HepG2 (cell line): ENCODE measurements at regions not wholly inside any gene's neighbourhood (a gene's known extent, or its start where the extent isn't known, plus 50 kb on each side); places are given as distances from the start of the nearest gene placed in this dataset.

Experiments
- AGO2 ChIP-seq: fragments of 200-400 bp; formaldehyde crosslinking; optimal IDR thresholded peaks from 2 replicates; pipeline ENCODE3; 2017; ENCODE audit warnings: mild to moderate bottlenecking, low read depth, low read length, moderate library complexity
- CENPX ChIP-seq: sonication (generic); formaldehyde crosslinking; IDR thresholded peaks from 2 replicates; pipeline ENCODE4 v1.9.0; 2021; ENCODE audit warnings: mild to moderate bottlenecking, missing genetic modification reagents, moderate library complexity
- ETV5 ChIP-seq: IDR thresholded peaks from 2 replicates; pipeline ENCODE4 v1.6.1; 2018; ENCODE audit warnings: missing biosample characterization, missing genetic modification reagents, inconsistent platforms, borderline replicate concordance
- GFI1 ChIP-seq: sonication (generic); formaldehyde crosslinking; IDR thresholded peaks from 2 replicates; pipeline ENCODE4 v1.5.0; 2020; ENCODE audit warnings: missing genetic modification reagents, mild to moderate bottlenecking, borderline replicate concordance
- KAT2B ChIP-seq: fragments of 150-350 bp; IDR thresholded peaks from 2 replicates; pipeline ENCODE4 v1.6.1; 2014; ENCODE audit warnings: low read depth, low read length, borderline replicate concordance
- KDM4B ChIP-seq: sonication (generic); formaldehyde crosslinking; IDR thresholded peaks from 2 replicates; pipeline ENCODE4 v1.4.0; 2020; ENCODE audit warnings: missing genetic modification reagents
- MTA1 ChIP-seq: sonication (generic); formaldehyde crosslinking; IDR thresholded peaks from 2 replicates; pipeline ENCODE4 v1.4.0; 2020; ENCODE audit warnings: missing genetic modification reagents, mild to moderate bottlenecking, borderline replicate concordance
- RBFOX2 ChIP-seq: fragments of 200-400 bp; formaldehyde crosslinking; IDR thresholded peaks from 2 replicates; pipeline ENCODE4 v1.6.1; 2017; ENCODE audit warnings: low read depth, mild to moderate bottlenecking, low read length
- TAF1 ChIP-seq: sonication (generic); formaldehyde crosslinking; IDR thresholded peaks from 2 replicates; pipeline ENCODE4 v1.4.0; 2020; ENCODE audit warnings: missing genetic modification reagents
- ZNF329 ChIP-seq: sonication (generic); formaldehyde crosslinking; IDR thresholded peaks from 2 replicates; pipeline ENCODE4 v1.9.0; 2021; ENCODE audit warnings: low read depth, mild to moderate bottlenecking, missing genetic modification reagents
- ZNF546 ChIP-seq: sonication (generic); formaldehyde crosslinking; conservative IDR thresholded peaks from 2 replicates; pipeline ENCODE4 v1.8.1; 2023; ENCODE audit warnings: mild to moderate bottlenecking, missing genetic modification reagents
- ZNF619 ChIP-seq: sonication (generic); formaldehyde crosslinking; IDR thresholded peaks from 2 replicates; pipeline ENCODE4 v1.4.0; 2020; ENCODE audit warnings: mild to moderate bottlenecking, missing genetic modification reagents
- ZNF883 ChIP-seq: sonication (generic); formaldehyde crosslinking; IDR thresholded peaks from 2 replicates; pipeline ENCODE4 v1.5.1; 2020; ENCODE audit warnings: mild to moderate bottlenecking, missing genetic modification reagents; ENCODE audit errors: not compliant biosample characterization
- ZSCAN30 ChIP-seq: sonication (generic); formaldehyde crosslinking; IDR thresholded peaks from 2 replicates; pipeline ENCODE4 v1.5.0; 2020; ENCODE audit warnings: mild to moderate bottlenecking, missing genetic modification reagents
- TF ChIP-seq, protein P1 (sequence below): sonication (generic); formaldehyde crosslinking; IDR thresholded peaks from 2 replicates; pipeline ENCODE4 v1.8.1; 2022; ENCODE audit warnings: low read depth, mild to moderate bottlenecking, missing genetic modification reagents
- TF ChIP-seq, protein P2 (sequence below): sonication (generic); formaldehyde crosslinking; IDR thresholded peaks from 2 replicates; pipeline ENCODE4 v1.4.0; 2020; ENCODE audit warnings: low read depth, mild to moderate bottlenecking, missing genetic modification reagents
- TF ChIP-seq, protein P3 (sequence below): sonication (generic); formaldehyde crosslinking; IDR thresholded peaks from 2 replicates; pipeline ENCODE4 v1.4.0; 2020; ENCODE audit warnings: mild to moderate bottlenecking, low read depth, missing genetic modification reagents
- TF ChIP-seq, protein P4 (sequence below): sonication (generic); formaldehyde crosslinking; IDR thresholded peaks from 2 replicates; pipeline ENCODE4 v1.4.0; 2020; ENCODE audit warnings: missing genetic modification reagents
- TF ChIP-seq, protein P5 (sequence below): IDR thresholded peaks from 2 replicates; pipeline ENCODE4 v1.6.1; 2016; ENCODE audit warnings: low read depth, borderline replicate concordance
- TF ChIP-seq, protein P6 (sequence below): sonication (generic); formaldehyde crosslinking; conservative IDR thresholded peaks from 2 replicates; pipeline ENCODE4 v1.4.0; 2020; ENCODE audit warnings: missing genetic modification reagents

DNA sequence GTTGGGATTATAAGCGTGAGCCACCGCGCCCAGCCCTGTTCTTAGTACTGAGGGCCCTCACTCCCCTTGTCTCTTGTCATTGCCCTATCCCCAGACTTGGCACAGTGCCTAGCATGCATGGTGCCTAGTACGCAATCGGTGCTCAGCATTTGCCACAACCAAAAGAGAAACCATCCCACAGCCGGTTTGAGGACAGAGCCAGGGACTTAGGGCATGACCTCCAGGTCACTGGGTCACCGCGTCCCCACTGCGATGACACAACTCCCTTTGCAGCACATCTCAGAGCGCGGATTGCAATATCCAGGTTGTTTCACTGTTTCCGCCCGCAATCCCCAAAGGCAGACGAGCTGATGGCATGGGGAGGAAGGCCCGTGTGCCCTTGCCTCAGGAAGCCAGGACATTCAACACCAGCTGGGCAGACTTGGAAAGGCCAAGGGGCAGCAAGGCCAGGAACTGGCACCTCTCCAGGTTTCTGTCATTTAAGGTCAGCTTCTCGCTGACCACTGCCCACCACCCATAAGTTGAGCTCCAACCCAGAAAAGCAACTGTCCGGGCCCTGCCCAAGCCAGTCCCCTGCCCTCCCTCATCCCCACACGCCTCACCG is 274.5 kb downstream of the MRTFB start (continued):
- TF ChIP-seq, protein P1, sequence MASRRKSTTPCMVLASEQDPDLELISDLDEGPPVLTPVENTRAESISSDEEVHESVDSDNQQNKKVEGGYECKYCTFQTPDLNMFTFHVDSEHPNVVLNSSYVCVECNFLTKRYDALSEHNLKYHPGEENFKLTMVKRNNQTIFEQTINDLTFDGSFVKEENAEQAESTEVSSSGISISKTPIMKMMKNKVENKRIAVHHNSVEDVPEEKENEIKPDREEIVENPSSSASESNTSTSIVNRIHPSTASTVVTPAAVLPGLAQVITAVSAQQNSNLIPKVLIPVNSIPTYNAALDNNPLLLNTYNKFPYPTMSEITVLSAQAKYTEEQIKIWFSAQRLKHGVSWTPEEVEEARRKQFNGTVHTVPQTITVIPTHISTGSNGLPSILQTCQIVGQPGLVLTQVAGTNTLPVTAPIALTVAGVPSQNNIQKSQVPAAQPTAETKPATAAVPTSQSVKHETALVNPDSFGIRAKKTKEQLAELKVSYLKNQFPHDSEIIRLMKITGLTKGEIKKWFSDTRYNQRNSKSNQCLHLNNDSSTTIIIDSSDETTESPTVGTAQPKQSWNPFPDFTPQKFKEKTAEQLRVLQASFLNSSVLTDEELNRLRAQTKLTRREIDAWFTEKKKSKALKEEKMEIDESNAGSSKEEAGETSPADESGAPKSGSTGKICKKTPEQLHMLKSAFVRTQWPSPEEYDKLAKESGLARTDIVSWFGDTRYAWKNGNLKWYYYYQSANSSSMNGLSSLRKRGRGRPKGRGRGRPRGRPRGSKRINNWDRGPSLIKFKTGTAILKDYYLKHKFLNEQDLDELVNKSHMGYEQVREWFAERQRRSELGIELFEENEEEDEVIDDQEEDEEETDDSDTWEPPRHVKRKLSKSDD: 0 out of 2 replicates have a peak, but pooled peaks have one; percentile 74
- TF ChIP-seq GFI1: no peak
- TF ChIP-seq, protein P2, sequence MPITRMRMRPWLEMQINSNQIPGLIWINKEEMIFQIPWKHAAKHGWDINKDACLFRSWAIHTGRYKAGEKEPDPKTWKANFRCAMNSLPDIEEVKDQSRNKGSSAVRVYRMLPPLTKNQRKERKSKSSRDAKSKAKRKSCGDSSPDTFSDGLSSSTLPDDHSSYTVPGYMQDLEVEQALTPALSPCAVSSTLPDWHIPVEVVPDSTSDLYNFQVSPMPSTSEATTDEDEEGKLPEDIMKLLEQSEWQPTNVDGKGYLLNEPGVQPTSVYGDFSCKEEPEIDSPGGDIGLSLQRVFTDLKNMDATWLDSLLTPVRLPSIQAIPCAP (CRISPR knock-in tag): no peak
- no peak for TF ChIP-seq KDM4B (CRISPR knock-in tag)
- peak; percentile 56 for TF ChIP-seq ZNF883 (CRISPR knock-in tag)
- TF ChIP-seq CENPX (CRISPR knock-in tag): no peak
- TF ChIP-seq, protein P3, sequence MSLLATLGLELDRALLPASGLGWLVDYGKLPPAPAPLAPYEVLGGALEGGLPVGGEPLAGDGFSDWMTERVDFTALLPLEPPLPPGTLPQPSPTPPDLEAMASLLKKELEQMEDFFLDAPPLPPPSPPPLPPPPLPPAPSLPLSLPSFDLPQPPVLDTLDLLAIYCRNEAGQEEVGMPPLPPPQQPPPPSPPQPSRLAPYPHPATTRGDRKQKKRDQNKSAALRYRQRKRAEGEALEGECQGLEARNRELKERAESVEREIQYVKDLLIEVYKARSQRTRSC: no peak
- TF ChIP-seq TAF1 (CRISPR knock-in tag): no peak
- no peak for TF ChIP-seq RBFOX2
- TF ChIP-seq, protein P4, sequence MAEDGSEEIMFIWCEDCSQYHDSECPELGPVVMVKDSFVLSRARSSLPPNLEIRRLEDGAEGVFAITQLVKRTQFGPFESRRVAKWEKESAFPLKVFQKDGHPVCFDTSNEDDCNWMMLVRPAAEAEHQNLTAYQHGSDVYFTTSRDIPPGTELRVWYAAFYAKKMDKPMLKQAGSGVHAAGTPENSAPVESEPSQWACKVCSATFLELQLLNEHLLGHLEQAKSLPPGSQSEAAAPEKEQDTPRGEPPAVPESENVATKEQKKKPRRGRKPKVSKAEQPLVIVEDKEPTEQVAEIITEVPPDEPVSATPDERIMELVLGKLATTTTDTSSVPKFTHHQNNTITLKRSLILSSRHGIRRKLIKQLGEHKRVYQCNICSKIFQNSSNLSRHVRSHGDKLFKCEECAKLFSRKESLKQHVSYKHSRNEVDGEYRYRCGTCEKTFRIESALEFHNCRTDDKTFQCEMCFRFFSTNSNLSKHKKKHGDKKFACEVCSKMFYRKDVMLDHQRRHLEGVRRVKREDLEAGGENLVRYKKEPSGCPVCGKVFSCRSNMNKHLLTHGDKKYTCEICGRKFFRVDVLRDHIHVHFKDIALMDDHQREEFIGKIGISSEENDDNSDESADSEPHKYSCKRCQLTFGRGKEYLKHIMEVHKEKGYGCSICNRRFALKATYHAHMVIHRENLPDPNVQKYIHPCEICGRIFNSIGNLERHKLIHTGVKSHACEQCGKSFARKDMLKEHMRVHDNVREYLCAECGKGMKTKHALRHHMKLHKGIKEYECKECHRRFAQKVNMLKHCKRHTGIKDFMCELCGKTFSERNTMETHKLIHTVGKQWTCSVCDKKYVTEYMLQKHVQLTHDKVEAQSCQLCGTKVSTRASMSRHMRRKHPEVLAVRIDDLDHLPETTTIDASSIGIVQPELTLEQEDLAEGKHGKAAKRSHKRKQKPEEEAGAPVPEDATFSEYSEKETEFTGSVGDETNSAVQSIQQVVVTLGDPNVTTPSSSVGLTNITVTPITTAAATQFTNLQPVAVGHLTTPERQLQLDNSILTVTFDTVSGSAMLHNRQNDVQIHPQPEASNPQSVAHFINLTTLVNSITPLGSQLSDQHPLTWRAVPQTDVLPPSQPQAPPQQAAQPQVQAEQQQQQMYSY: no peak
- TF ChIP-seq ZNF619 (CRISPR knock-in tag): no peak
- TF ChIP-seq AGO2: no peak
- TF ChIP-seq ZSCAN30: no peak
- TF ChIP-seq, protein P5, sequence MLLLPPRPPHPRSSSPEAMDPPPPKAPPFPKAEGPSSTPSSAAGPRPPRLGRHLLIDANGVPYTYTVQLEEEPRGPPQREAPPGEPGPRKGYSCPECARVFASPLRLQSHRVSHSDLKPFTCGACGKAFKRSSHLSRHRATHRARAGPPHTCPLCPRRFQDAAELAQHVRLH (CRISPR knock-in tag): no peak
- TF ChIP-seq MTA1 (CRISPR knock-in tag): peak; percentile 77; the same call in 1 of the 2 replicates
- peak; percentile 23; the same call in 1 of the 2 replicates for TF ChIP-seq ETV5 (CRISPR knock-in tag)
- TF ChIP-seq KAT2B: no peak
- TF ChIP-seq, protein P6, sequence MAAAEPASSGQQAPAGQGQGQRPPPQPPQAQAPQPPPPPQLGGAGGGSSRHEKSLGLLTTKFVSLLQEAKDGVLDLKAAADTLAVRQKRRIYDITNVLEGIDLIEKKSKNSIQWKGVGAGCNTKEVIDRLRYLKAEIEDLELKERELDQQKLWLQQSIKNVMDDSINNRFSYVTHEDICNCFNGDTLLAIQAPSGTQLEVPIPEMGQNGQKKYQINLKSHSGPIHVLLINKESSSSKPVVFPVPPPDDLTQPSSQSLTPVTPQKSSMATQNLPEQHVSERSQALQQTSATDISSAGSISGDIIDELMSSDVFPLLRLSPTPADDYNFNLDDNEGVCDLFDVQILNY: no peak
- no peak for TF ChIP-seq ZNF329 (CRISPR knock-in tag)
- no peak for TF ChIP-seq ZNF546 (CRISPR knock-in tag)
